Stimulated activated CD4-positive, alpha-beta T cell treated with anti-CD3 and anti-CD28 coated beads, Interleukin-4, amount 100 ng/mL, for 4 hours (primary cell): ENCODE measurements at regions not wholly inside any gene's neighbourhood (a gene's known extent, or its start where the extent isn't known, plus 50 kb on each side); places are given as distances from the start of the nearest gene placed in this dataset.

Experiments used
- DNase-seq, 2 experiments: peaks; one replicate each; pipeline ENCODE4 v3.0.0-alpha.2; 2020

DNA sequence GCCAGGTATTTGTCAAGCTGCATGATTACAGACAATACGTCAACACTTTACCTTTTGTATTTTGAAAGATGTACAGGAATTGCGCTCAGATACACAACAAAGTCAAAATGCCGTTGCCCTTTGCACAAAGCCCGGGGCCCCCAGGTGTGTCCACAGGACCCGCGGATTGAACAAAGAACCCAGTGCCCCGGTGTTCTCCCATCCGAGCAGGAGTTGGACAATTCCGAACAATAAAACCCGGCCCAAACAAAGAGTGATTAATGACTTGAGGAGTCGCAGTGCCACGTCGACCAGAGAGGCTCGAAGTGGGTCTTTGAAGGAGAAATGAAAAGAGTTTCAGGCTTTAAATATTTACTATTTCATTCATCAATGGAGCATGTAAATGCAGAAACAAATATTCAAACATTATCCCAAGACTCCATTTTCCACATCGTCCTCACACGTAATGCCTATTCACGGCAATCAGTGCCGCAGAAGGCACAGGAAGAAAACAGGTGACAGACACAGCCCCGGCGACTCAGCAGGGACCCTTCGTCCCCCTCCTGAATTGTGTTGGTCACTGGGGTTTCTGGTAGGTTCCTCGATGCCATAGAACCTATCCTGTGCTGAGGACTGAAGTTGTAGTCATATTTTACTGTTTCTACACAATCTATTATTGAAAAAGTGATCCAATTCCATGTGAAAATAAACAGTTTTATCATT is 70.9 kb upstream of the MGMT start:
- no peak for DNase-seq

DNA sequence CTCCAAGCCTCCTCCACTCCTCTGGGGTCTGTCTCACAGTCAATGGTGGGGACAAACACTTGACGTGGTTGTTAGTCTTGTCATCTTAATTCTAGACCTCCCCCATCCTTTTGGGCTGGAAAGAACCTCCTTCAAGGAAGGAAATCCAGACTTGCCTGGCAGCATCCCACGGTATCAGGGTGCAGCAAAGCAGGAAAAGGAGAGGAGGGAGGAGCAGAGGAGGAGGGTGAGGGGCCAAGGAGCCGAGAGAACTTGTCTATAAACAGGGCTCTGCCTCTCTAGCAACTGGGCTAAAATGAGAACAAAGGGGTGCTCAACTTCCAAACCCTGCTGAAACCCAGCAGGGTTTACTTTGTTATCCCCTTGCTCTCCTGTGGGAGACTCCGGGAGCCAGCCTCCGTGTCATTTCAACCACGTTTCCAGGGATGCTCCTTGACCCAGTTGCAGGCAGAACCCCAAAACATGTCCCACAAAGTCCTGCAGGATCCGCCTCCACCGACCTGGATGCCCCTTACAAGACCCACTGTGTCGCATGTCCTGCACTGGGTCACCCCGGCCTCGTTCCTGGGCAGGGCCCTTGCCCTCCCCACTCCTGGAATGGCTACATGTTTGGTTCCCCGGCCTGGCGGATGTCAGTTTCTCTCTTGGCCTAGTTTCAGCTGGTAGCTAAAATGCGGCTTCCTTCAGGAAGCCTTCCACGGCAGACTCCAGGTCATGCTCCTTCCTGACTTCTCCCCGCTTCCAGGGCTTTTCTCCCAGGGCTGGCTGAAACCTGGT is 69.7 kb upstream of the MGMT start:
- no peak for DNase-seq

DNA sequence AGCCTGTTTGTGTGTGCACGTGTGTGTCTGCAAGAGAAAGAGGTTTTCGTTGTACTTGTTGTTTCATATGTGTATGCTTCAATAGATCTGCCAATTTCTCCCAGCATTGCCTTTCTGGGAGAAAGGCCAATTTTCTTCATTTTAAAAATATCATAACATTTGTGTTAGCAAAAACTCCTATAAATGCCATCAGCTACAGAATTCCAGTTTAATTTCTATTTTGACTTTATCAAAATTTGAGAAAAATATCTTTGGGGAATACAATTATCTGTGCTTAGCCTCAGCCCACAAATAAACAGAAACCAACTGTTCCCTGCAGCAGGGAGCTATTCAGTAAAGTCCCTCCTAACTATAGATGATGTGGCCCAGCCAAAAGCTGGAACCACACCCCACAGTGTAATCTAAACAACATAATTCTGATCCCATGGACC is 68.3 kb upstream of the MGMT start:
- DNase-seq, result no peak

DNA sequence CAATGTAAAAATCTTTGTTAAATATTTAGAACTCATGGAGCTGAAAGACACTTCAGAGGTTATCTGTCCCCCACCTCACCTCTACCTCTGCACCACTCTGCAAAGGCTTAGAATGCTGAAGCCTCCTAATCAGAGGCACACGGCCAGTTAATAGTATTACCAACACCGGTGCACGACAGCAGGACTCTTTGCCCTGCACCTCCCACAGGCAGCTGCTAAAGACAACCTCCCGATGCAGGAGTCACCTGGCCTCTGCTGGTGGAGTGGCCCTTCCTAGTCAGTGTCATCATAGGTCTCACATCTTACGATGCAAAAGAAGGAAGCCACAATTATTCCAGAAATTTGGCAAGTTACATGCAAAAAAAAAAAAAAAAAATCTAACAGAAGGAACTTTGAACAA is 66.6 kb upstream of the MGMT start:
- no peak for DNase-seq

DNA sequence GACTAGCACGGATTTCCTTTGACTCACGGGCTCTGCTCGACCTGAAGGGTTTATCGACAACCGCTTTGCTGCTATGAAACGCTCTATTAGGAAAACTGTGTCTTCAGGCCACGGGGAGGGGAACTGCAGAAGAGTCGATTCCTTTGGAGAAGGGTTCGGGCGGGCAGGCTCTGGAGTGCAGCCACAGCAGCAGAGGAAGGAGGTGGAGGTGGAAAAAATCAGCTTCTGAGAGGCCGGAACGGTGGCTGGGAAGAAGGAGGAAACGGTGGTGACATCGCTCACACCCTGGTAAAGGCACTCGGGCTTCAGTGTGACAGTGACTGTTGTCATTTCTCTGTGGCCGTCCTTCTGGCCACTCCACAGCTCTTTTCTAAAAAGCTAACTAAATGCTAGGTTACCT is 64.6 kb upstream of the MGMT start:
- no peak for DNase-seq

DNA sequence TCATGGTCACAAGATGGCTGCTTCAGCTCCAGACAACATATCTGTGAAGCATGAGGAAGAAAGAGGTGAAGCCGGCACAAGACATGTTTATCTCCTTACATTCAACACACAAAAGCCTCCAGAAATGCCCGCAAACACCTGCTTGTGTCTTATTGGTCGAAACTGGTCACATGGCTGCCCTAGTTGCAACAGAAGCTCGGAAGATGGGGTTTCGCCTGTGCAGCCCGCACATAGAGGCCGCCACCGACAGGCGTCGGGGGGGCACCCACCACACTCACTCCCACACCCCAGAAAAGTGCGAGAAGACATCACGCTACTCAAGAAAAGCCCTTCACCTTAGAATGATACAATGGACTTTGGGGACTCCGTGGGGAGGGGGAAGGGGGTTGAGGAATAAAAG is 63.0 kb upstream of the MGMT start:
- no peak for DNase-seq

DNA sequence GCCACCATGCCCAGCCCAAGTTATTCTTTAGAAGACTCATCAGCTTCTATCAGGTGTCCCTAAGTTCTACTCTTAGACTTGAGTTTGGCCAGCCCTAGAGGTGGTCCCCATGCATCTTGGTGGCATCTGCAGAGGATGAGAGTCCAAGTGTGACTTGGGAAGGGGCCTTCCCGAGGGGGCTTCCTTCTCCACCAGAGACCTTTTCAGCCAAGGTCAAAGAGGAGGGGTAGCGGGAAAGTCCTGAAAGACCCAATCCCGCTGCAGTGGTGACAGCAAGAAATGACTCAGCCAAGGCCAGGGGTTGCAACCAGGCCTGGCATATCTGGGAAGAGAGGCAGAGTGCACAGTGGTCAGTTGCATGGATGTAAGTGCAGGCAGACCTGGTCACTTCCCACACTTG is 61.7 kb upstream of the MGMT start:
- no peak for DNase-seq

DNA sequence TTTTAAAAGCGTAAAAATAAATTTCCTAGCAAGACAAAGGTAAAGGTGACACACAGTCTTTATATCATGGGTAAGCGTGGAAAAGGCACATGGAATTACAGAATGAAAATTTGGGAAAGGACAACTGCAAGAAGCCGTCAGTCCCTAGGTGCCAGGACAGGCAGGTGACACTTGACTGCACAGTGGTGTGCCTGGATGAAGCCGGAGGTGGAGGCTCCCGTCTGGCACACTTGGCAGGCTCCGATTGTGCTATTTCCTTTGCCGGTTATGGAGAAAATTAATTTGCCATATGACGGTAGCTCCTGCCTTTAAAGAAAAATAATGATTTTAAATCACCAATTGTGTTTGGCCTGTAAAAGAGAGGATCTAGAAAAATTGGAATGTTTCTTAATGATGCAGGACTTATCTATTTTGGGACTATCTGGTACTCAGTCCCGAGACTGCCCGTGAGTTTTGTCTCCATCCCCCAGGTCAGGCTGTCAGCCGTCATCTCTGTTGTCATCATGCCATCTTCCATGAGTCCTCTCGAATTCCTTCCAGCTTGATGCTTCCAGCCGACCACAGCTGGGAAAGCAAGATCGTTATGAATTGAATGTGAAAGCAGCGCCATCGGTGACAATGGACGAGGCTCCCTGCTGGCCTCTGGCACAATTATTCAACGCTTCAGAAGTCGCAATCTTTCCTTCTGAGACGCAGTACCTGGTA is 56.2 kb upstream of the MGMT start:
- DNase-seq, result no peak

DNA sequence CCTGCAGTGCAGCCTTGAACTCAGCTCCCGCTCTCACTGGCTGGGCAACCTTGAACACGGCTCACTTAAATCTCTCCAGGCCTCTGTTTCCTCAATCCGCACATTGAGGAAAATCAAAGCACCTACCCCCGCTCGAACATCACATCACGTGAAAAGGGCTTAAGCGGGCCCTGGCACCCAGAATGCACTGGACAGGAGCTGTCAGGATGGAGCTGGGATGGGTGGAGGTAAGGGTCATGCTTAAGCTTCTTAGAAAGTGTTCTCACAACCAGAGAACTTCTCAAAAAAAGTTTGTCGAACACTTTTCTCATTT is 55.7 kb upstream of the MGMT start:
- DNase-seq, result no peak

DNA sequence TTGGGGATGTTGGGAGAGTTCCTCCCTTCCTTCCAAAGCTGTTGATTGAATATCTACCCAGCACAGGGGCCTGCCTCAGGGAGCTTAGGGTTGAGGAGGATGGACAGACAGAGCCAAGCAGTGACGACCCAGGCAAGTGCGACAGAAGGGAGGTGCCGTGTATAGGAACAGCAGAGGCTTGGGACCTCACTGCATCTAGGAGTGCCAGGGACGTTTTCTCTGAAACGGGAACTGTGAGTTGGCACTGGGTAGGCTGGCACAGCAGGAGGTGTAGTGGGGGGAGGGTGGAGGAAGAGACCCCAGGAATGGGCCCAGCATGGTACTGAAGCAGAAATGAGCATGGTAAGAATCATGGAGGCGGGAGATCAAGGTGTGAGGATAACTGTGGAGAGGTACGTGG is 55.3 kb upstream of the MGMT start:
- DNase-seq, result no peak

DNA sequence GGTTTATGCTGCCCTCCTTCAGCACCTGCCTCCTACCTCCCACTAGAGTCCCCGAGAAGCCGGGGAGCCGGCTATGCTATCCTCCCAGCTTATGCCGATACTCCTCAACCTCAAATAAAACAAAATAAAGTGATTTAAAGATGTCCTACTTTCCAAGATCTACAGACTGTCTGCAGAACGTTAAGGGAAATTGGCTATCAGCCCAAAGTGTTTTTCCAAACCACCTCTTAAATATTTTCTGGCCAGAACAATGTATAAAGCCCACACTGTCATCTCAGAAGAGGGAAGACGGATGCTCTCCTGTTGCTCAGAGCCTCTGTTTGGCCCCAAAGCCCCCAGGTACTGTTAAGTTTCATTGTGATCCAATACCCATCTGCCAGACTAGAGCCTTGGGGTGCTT is 54.0 kb upstream of the MGMT start:
- DNase-seq, result no peak

DNA sequence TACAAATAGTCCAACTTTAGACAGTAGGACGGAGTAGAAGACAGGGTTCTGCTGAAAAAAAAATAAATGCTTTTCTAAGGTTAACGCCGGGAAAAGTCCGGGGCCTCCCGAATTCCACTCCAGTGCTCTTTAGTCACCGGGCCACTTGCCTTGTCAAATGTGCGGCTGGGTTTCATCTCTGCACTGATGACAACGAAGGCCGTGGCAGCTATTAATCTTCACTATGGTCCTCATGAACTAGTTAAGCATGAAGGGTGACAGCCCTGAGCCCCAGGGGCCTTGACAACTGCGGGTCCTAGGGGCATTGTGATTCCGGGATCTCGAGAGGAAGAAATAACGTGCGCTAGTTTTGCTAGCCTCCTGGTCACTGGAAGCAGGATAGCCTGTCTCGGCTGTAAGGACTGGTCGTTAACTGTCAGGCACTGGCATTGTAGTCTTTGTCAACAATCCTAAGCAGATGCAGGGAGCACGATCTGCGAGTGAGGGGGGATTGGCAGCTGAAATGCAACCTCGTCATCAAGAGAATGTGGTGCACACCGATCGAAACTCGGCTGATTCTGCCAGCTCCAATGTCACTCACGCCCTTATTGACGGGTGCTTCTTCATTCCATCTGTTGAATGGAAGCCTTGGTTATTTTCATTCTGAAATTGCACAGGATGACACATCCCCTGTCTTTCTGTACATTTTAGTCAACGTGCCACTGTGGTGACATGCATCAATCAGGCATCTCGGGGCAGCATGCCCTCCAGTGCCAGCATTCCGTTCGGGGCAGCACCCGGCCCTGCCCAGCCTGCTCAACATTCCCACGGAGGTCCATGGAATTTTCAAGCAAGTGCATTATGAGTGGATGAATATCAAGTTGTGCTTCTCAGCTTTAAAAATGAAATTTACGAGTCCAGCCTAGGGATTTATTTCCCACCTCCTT is 51.6 kb upstream of the MGMT start:
- DNase-seq, result no peak

DNA sequence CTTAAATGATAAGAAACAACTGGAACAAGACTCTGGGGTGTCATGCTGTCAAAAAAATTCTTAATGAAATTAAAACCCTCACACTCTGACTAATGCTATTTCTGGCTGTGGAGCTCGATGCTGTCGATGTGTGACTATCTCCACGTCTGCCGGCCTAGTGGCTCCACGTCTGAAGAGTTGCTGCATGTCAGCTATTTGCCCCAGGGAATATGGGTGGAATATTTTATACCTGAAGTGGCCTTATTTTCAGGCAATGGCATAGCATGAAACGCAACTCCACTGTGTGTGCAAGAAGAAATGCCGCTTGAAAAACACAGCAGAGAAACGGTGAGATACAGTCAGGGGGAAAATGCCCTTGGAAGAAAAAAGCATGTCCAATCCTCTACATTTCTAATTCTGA is 50.9 kb upstream of the MGMT start:
- no peak for DNase-seq

DNA sequence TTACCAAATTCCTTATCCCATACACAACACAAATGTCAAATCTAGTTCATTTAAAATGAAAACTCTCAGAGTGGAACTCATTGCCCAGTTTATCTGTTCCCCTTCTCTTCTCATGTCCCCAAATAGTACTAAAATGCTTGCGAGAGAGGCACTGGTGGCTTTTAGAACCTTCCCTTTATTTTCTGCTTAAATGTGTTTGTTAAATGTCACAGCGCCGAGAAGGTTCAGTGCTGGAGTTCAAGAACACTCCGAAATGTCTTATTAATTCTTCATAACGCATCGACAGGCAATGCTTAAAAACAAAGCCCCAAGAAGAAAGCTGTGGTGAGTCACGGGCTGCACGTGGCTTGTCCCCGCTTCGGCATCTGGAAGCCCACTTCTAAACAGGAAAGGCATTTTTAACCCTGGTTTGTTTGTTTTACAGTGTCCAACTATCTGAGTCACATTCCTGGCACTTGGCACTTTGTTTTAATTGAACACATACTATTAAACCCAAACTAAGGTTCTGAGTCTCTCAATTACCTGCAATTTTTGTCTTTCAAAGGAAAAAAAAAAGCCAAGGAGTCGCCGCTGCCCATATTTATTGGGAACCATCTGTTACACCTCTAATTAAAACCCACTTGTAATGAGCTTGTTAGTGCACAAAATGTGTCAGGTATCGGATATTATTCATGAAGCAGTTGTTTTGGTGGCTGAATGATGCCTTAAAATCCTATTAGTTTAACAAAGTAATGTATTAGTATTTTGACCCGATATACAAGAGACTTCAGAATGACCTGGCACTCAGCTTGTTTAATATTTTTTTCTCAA is 49.9 kb upstream of the MGMT start:
- DNase-seq, result no peak
